ENCODE measurements at regions not wholly inside any gene's neighbourhood (a gene's known extent, or its start where the extent isn't known, plus 50 kb on each side); places are given as distances from the start of the nearest gene placed in this dataset.

GRCh38 chr13:84137292-84137691, 255.0 kb upstream of the SLITRK1 start:
- H3K36me3 Mint-ChIP-seq: no peaks in the 10 kb centered on the region
- ATAC-seq (replicated peaks): peak; percentile 98 to 99
- no peaks in the 10 kb centered on the region for H3K9me3 Mint-ChIP-seq
- no peak overlapping the region for H3K27ac Mint-ChIP-seq
- no peaks in the 10 kb centered on the region for H3K27me3 Mint-ChIP-seq
- no peak for DNase-seq
- peaks cover 5 to 14% of the 10 kb centered on the region in 2 donors for H3K4me1 Mint-ChIP-seq
- H3K4me3 Mint-ChIP-seq: peak overlapping the region; percentile 52 to 56

DNA sequence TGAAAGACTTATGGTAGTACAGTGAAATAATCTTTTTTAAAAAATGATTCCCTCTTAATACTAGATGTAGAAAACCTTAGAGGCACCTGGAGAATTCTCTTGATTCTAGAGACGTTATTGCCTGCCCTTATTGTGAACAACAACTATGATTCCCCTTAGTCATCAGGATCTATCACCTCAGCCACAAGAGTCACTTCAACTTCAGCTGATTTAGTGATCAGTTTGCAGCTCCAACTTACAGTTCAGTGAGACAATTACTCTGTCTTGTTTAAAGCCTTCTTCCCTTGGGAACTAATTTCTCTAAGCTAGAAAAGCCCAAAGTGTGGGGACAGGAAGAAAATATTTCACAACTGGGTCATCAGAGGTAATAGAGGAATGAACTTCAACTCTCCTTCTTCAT, 254.3 kb upstream of the SLITRK1 start:
- no peaks in the 10 kb centered on the region for H3K36me3 Mint-ChIP-seq
- DNase-seq (no peak), ATAC-seq (replicated peaks) (no peak)
- peak overlapping the region; percentile 37 for H3K27ac Mint-ChIP-seq
- peaks cover 5 to 14% of the 10 kb centered on the region in 2 donors for H3K4me1 Mint-ChIP-seq
- H3K4me3 Mint-ChIP-seq: no peak overlapping the region
- no peaks in the 10 kb centered on the region for H3K27me3 Mint-ChIP-seq
- H3K9me3 Mint-ChIP-seq: no peaks in the 10 kb centered on the region

- Mint-ChIP-seq H3K27me3 (no peaks in the 10 kb centered on the region), H3K27ac (no peak overlapping the region), H3K9me3 (no peaks in the 10 kb centered on the region), H3K36me3 (no peaks in the 10 kb centered on the region), H3K4me1 (peaks cover 5 to 12% of the 10 kb centered on the region in 2 donors), H3K4me3 (no peak overlapping the region)
- ATAC-seq (replicated peaks) (no peak), DNase-seq (no peak)
Observed at GRCh38 chr13:84132491-84132890, 250.2 kb upstream of the SLITRK1 start.

GRCh38 chr13:84131249-84131648, 249.0 kb upstream of the SLITRK1 start:
- H3K9me3 Mint-ChIP-seq: no peaks in the 10 kb centered on the region
- no peak for ATAC-seq (replicated peaks)
- no peaks in the 10 kb centered on the region for H3K36me3 Mint-ChIP-seq

DNA sequence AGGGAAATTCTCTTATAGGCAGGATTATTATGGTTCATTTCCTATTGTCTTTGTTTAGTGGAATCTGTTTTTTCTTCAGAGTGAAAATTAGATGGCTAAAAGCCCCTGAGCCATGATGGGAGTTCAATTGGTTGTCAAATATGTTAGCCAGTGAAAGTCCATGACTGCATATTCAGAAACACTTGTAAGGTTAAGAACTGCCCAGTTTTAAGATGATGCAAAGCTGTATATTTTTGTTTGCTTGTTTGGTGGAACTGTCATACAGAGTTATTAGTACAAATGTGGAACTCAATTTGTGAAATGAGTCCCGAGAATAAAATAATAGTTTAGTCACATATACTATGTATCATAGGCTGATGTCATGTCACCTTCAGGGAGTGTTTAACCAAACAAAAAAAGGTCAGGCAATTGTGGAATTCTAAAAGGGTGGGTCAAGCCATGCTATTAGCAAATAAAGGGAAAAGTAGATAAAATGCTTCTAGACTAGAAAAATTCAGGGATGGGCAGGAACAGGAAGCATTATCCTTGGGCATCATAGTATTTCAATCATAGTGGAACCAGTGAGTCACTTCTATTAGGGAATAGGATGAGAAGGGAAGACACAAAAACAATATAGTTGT, 248.3 kb upstream of the SLITRK1 start:
- Mint-ChIP-seq H3K27ac (no peak overlapping the region), H3K4me3 (no peak overlapping the region), H3K36me3 (no peaks in the 10 kb centered on the region), H3K4me1 (no peaks in the 10 kb centered on the region), H3K9me3 (no peaks in the 10 kb centered on the region), H3K27me3 (no peaks in the 10 kb centered on the region)
- no peak for DNase-seq
- no peak for ATAC-seq (replicated peaks)

More at GRCh38 chr13:84131249-84131648, 249.0 kb upstream of the SLITRK1 start:
- H3K27me3 Mint-ChIP-seq: no peaks in the 10 kb centered on the region
- H3K4me1 Mint-ChIP-seq: no peaks in the 10 kb centered on the region
- no peak for DNase-seq
- no peak overlapping the region for H3K4me3 Mint-ChIP-seq
- no peak overlapping the region for H3K27ac Mint-ChIP-seq

GRCh38 chr13:84129966-84130365, 247.7 kb upstream of the SLITRK1 start:
- H3K27me3 Mint-ChIP-seq: no peaks in the 10 kb centered on the region
- no peaks in the 10 kb centered on the region for H3K9me3 Mint-ChIP-seq
- ATAC-seq (replicated peaks) (no peak), DNase-seq (no peak)
- H3K36me3 Mint-ChIP-seq: no peaks in the 10 kb centered on the region
- no peaks in the 10 kb centered on the region for H3K4me1 Mint-ChIP-seq
- H3K27ac Mint-ChIP-seq: no peak overlapping the region
- H3K4me3 Mint-ChIP-seq: no peak overlapping the region

DNA sequence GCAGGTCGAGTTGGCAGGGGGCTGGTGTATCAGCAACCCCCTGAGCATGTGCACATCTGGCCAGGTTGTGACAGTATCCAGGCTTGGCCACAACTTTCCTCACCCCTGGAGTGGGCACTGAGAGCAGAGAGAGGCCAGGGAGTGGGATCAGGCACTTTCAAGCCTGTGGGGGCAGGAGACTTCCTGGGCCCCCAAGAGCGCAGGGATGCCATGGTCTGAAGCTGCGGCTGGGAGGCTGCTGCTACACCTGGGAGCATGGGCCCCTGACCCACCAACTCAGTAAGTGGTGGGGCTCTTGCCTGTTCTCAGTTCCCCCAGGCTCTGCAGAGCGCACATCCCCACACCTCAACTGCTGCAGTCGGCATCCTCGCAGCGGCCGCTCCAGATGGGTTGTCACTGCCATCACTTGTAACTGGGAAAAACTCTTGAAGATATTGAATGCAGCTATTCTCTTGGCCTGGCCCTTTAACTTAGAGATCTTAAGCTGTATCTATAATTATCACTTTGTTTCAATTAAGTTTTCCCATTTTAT, 245.4 kb upstream of the SLITRK1 start:
- H3K9me3 Mint-ChIP-seq: no peaks in the 10 kb centered on the region
- no peaks in the 10 kb centered on the region for H3K27me3 Mint-ChIP-seq
- no peak overlapping the region for H3K4me3 Mint-ChIP-seq
- DNase-seq: no peak
- no peak overlapping the region for H3K27ac Mint-ChIP-seq
- H3K36me3 Mint-ChIP-seq: no peaks in the 10 kb centered on the region
- H3K4me1 Mint-ChIP-seq: no peaks in the 10 kb centered on the region
- ATAC-seq (replicated peaks): no peak

DNA sequence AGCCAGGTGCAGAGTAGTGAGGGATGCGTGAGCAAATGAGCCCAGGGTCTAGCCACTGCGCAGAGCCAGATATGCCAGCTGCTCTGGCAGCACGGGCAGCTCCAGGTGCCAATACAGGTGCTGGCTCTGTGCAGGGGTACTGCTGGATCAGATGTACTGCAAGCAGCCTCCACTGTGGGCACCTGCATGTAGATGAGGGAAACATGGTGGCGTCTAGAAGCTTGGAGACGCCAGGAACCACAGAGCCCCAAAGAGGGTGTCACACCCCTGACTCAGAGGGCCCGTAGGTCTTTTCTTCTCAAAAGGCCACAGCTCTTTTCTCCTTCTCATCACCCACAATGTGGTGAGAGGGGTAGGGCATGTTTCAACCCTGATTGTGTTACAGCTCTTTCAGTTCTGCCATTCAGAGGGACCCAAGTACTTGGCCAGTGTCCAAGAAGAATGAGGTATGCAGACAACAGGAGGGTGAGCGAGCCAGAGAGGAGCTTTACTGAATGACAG, 244.4 kb upstream of the SLITRK1 start:
- H3K4me3 Mint-ChIP-seq: no peak overlapping the region
- peak; percentile 34 to 54 for ATAC-seq (replicated peaks)
- H3K27ac Mint-ChIP-seq: no peak overlapping the region
- no peaks in the 10 kb centered on the region for H3K27me3 Mint-ChIP-seq
- no peaks in the 10 kb centered on the region for H3K36me3 Mint-ChIP-seq
- no peaks in the 10 kb centered on the region for H3K4me1 Mint-ChIP-seq
- H3K9me3 Mint-ChIP-seq: no peaks in the 10 kb centered on the region
- no peak for DNase-seq

- DNase-seq (no peak), ATAC-seq (replicated peaks) (no peak)
- no peaks in the 10 kb centered on the region for H3K9me3 Mint-ChIP-seq
- no peaks in the 10 kb centered on the region for H3K36me3 Mint-ChIP-seq
- H3K4me3 Mint-ChIP-seq: no peak overlapping the region
- no peaks in the 10 kb centered on the region for H3K27me3 Mint-ChIP-seq
- H3K27ac Mint-ChIP-seq: no peak overlapping the region
- H3K4me1 Mint-ChIP-seq: no peaks in the 10 kb centered on the region
Observed at GRCh38 chr13:84121456-84121855, 239.2 kb upstream of the SLITRK1 start.

DNA sequence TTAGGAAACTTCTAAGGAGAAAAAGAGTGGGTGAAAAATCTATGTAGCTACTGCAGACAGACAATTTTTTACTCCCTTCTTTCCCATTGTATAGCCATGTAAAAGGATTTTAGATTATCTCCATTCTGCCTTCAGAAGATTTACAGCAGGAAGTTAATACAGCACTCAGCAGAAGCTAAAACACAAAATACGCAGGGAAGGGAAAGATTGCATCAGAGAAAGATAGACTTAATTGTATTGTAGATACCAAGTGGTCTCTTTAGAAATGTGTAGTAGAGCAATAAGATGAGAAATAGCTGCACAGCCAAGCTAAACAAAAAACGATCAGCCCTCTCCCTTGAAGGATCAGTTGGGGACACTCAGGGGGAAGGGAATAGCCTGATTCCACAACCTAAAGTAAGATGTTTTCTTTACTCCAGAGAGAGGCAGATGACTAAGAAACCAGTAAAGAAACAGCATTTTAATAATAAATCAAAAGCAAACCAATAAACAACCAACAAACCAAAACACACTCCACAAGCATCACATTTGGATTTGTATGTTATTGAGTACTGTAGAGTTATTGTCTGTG, 236.7 kb upstream of the SLITRK1 start:
- Mint-ChIP-seq H3K27ac (no peak overlapping the region), H3K4me1 (no peaks in the 10 kb centered on the region), H3K27me3 (no peaks in the 10 kb centered on the region), H3K9me3 (no peaks in the 10 kb centered on the region), H3K4me3 (no peak overlapping the region), H3K36me3 (no peaks in the 10 kb centered on the region)
- no peak for ATAC-seq (replicated peaks)
- no peak for DNase-seq

- Mint-ChIP-seq H3K36me3 (no peaks in the 10 kb centered on the region), H3K27ac (no peak overlapping the region), H3K4me3 (no peak overlapping the region), H3K27me3 (no peaks in the 10 kb centered on the region), H3K4me1 (no peaks in the 10 kb centered on the region), H3K9me3 (no peaks in the 10 kb centered on the region)
- no peak for DNase-seq
- no peak for ATAC-seq (replicated peaks)
Observed at GRCh38 chr13:84098273-84098672, 216.0 kb upstream of the SLITRK1 start.

DNA sequence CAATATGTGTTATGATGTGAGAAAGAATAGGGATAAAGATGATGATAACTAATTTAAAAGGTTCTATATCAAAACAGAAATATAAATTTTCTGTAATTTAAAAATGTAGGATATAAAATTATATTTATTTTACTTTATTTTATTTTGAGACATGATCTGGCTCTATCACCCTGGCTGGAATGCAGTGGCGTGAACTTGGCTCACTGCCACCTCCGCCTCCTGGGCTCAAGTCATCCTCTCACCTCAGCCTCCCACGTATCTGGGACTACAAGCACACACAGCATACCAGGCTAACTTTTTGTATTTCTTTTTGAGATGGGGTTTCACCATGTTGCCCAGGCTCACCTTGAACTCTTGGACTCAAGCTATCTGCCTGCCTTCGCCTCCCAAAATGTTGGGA, 214.9 kb upstream of the SLITRK1 start:
- no peak for ATAC-seq (replicated peaks)
- no peak for DNase-seq
- Mint-ChIP-seq H3K4me3 (no peak overlapping the region), H3K9me3 (no peaks in the 10 kb centered on the region), H3K4me1 (no peaks in the 10 kb centered on the region), H3K36me3 (no peaks in the 10 kb centered on the region), H3K27ac (no peak overlapping the region), H3K27me3 (no peaks in the 10 kb centered on the region)

DNA sequence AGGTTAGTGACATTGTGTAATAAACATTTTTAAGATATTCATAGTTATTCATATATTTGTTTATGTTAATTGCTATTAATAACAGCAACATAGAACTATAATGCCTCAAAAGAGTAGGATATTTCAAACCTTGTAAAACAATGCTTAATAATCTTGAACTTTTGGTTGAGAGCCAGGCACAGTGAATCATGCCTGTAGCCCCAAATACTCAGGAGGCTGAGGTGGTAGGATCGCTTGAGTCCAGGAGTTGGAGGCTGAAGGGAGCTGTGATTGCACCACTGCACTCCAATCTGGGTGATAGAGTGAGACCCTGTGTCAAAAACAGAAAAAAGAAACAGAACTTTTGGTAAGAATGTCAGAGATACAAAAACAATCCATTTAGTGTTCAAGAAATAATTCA, 213.9 kb upstream of the SLITRK1 start:
- Mint-ChIP-seq H3K27me3 (no peaks in the 10 kb centered on the region), H3K4me1 (no peaks in the 10 kb centered on the region), H3K9me3 (no peaks in the 10 kb centered on the region), H3K4me3 (no peak overlapping the region), H3K36me3 (no peaks in the 10 kb centered on the region), H3K27ac (no peak overlapping the region)
- ATAC-seq (replicated peaks): no peak
- DNase-seq: no peak

DNA sequence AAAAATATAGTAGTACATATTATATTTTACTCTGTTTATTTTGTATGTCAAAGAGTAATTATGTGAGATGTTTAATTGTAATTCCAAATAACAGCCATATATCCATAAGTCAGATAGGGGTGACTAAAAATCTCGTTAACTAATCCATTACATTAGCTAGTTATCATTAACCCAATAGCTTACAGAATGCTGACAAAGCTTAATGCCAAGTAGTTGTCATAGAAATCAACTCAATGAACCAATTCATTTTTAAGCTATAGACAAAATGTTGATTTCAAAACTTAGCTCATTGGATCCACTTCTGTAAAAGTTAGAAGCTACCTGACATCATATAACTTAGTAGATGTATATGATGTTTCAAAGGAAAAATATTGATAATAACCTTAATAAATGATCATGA, 206.7 kb upstream of the SLITRK1 start:
- ATAC-seq (replicated peaks): no peak
- Mint-ChIP-seq H3K4me3 (no peak overlapping the region), H3K36me3 (no peaks in the 10 kb centered on the region), H3K27me3 (no peaks in the 10 kb centered on the region), H3K27ac (no peak overlapping the region), H3K4me1 (no peaks in the 10 kb centered on the region), H3K9me3 (no peaks in the 10 kb centered on the region)
- no peak for DNase-seq

GRCh38 chr13:84086847-84087162, 204.5 kb upstream of the SLITRK1 start:
- H3K4me1 Mint-ChIP-seq: no peaks in the 10 kb centered on the region
- peak overlapping the region in 1 of 2 donors; percentile 44 for H3K4me3 Mint-ChIP-seq
- no peak overlapping the region for H3K27ac Mint-ChIP-seq
- ATAC-seq (replicated peaks): no peak
- no peaks in the 10 kb centered on the region for H3K9me3 Mint-ChIP-seq
- no peaks in the 10 kb centered on the region for H3K36me3 Mint-ChIP-seq
- no peak for DNase-seq
- no peaks in the 10 kb centered on the region for H3K27me3 Mint-ChIP-seq

Data from stimulated activated naive B cell treated with anti-CD40 and anti-IgM and Interleukin-4, amounts not matched to agents 10 μg/mL and 1 μg/mL and 100 μg/mL, for 72 hours (primary cell).